ENCODE measurements at regions not wholly inside any gene's neighbourhood (a gene's known extent, or its start where the extent isn't known, plus 50 kb on each side); places are given as distances from the start of the nearest gene placed in this dataset.
"Not testable (repeated sequence)": the region's sequence is repeated elsewhere in the genome, so short reads cannot be mapped to it uniquely, and the experiment has no call there.

DNA sequence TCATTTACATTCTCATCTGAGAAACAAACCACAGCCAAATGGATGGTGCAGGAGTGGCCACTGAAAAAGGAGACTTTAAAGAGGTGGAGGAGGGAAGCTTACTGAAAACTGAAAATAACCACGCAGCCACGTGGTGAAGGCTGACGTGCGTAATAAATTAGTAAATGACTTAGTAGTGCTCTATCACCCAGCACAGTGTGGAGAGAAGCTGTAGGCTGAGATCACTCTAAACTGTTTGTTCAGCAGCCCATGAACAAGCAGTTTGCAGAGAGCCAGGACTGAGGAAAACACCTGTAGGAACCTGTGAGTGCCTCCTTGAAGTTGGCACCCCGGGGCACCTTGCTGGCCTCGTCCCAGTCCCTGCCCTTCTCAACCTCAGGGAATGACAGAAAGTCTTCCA is 193.0 kb downstream of the TXNL1 start:
- Histone ChIP-seq H3K4me2 (ENCODE audit: insufficient read depth, low read length) (no peak overlapping the region), H3K27me3 (ENCODE audit: insufficient read depth, low read length) (no peaks in the 10 kb centered on the region), H4K20me1 (ENCODE audit: insufficient read depth, low read length) (no peaks in the 10 kb centered on the region), H3K4me3 (ENCODE audit: insufficient read depth, low read length) (no peak overlapping the region), H3K27ac (ENCODE audit: low read depth, low read length) (no peak overlapping the region), H3K36me3 (ENCODE audit: insufficient read depth, low read length) (no peaks in the 10 kb centered on the region), H3K79me2 (ENCODE audit: insufficient read depth, low read length) (no peaks in the 10 kb centered on the region), H2AFZ (ENCODE audit: low read length) (no peak overlapping the region), H3K4me1 (ENCODE audit: insufficient read depth, low read length) (no peaks in the 10 kb centered on the region), H3K9me3 (ENCODE audit: low read depth, low read length) (no peaks in the 10 kb centered on the region)
- DNase-seq (ENCODE audit: insufficient read length, low spot score, missing footprints): no peak
- TF ChIP-seq, protein P1, sequence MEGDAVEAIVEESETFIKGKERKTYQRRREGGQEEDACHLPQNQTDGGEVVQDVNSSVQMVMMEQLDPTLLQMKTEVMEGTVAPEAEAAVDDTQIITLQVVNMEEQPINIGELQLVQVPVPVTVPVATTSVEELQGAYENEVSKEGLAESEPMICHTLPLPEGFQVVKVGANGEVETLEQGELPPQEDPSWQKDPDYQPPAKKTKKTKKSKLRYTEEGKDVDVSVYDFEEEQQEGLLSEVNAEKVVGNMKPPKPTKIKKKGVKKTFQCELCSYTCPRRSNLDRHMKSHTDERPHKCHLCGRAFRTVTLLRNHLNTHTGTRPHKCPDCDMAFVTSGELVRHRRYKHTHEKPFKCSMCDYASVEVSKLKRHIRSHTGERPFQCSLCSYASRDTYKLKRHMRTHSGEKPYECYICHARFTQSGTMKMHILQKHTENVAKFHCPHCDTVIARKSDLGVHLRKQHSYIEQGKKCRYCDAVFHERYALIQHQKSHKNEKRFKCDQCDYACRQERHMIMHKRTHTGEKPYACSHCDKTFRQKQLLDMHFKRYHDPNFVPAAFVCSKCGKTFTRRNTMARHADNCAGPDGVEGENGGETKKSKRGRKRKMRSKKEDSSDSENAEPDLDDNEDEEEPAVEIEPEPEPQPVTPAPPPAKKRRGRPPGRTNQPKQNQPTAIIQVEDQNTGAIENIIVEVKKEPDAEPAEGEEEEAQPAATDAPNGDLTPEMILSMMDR (IDR thresholded peaks at IDR 0.05; ENCODE audit: extremely low read depth, low read depth, low read length): no peak

GRCh38 chr18:56444201-56444600 is 194.2 kb downstream of the TXNL1 start:
- no peak for DNase-seq (ENCODE audit: insufficient read length, low spot score, missing footprints)
- H3K36me3 ChIP-seq (ENCODE audit: insufficient read depth, low read length): no peaks in the 10 kb centered on the region
- no peaks in the 10 kb centered on the region for H3K27me3 ChIP-seq (ENCODE audit: insufficient read depth, low read length)
- H3K4me1 ChIP-seq (ENCODE audit: insufficient read depth, low read length): no peaks in the 10 kb centered on the region
- H3K4me2 ChIP-seq (ENCODE audit: insufficient read depth, low read length): no peak overlapping the region
- TF ChIP-seq, protein P1 (IDR thresholded peaks at IDR 0.05; ENCODE audit: extremely low read depth, low read depth, low read length): no peak
- no peaks in the 10 kb centered on the region for H4K20me1 ChIP-seq (ENCODE audit: insufficient read depth, low read length)
- no peaks in the 10 kb centered on the region for H3K9me3 ChIP-seq (ENCODE audit: low read depth, low read length)
- no peak overlapping the region for H3K4me3 ChIP-seq (ENCODE audit: insufficient read depth, low read length)
- no peak overlapping the region for H3K27ac ChIP-seq (ENCODE audit: low read depth, low read length)
- no peaks in the 10 kb centered on the region for H3K79me2 ChIP-seq (ENCODE audit: insufficient read depth, low read length)
- no peak overlapping the region for H2AFZ ChIP-seq (ENCODE audit: low read length)

DNA sequence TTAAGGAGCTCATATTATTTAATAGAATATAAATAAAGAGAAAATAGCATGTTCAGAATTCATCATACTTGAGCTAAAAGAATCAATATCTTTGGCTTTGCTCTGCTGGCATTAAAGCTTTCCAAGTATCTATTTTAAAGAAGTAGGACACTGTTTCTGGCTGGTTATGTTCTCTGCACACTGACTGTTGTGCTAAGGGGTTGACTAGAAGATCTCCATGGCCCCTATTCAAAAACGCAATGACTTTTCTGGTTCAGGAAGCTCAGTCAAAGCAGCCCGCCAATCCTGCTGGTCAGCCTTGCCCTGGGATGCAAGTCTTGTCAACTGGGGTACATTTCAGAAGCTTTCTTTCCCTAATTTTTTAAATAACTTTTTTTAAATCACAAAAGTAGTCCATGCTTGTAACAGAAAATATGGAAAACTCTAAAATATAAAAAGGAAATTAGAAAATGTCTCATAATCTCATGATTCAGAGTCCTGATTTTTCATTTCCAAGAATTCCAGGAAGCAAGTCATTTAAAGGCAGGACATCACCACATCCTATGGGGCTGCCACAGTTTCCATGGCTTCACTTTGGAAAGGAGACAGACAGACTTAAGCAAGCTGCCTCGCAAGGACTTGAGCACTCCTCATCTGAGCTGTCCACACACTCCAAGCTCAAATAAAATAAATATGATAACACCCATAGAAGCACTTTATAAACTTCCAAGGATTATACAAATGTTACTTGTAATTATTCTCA is 195.1 kb downstream of the TXNL1 start:
- no peaks in the 10 kb centered on the region for H3K27me3 ChIP-seq (ENCODE audit: insufficient read depth, low read length)
- H4K20me1 ChIP-seq (ENCODE audit: insufficient read depth, low read length): no peaks in the 10 kb centered on the region
- H3K36me3 ChIP-seq (ENCODE audit: insufficient read depth, low read length): no peaks in the 10 kb centered on the region
- no peak overlapping the region for H3K4me2 ChIP-seq (ENCODE audit: insufficient read depth, low read length)
- TF ChIP-seq, protein P1 (IDR thresholded peaks at IDR 0.05; ENCODE audit: extremely low read depth, low read depth, low read length): no peak
- no peak overlapping the region for H2AFZ ChIP-seq (ENCODE audit: low read length)
- no peak overlapping the region for H3K4me3 ChIP-seq (ENCODE audit: insufficient read depth, low read length)
- H3K27ac ChIP-seq (ENCODE audit: low read depth, low read length): no peak overlapping the region
- no peaks in the 10 kb centered on the region for H3K79me2 ChIP-seq (ENCODE audit: insufficient read depth, low read length)
- H3K4me1 ChIP-seq (ENCODE audit: insufficient read depth, low read length): no peaks in the 10 kb centered on the region
- DNase-seq (ENCODE audit: insufficient read length, low spot score, missing footprints): no peak
- no peaks in the 10 kb centered on the region for H3K9me3 ChIP-seq (ENCODE audit: low read depth, low read length)

GRCh38 chr18:56438480-56438879 is 199.9 kb downstream of the TXNL1 start:
- not testable (repeated sequence) for H3K4me2 ChIP-seq (ENCODE audit: insufficient read depth, low read length); H3K4me1 ChIP-seq (ENCODE audit: insufficient read depth, low read length); H3K9me3 ChIP-seq (ENCODE audit: low read depth, low read length); H3K27me3 ChIP-seq (ENCODE audit: insufficient read depth, low read length); H3K4me3 ChIP-seq (ENCODE audit: insufficient read depth, low read length); H3K79me2 ChIP-seq (ENCODE audit: insufficient read depth, low read length); H2AFZ ChIP-seq (ENCODE audit: low read length); H3K36me3 ChIP-seq (ENCODE audit: insufficient read depth, low read length); H4K20me1 ChIP-seq (ENCODE audit: insufficient read depth, low read length); DNase-seq (ENCODE audit: insufficient read length, low spot score, missing footprints); H3K27ac ChIP-seq (ENCODE audit: low read depth, low read length)

Measured in osteoblast (primary cell).